Neural progenitor cell (in vitro differentiated cells): ENCODE measurements at regions not wholly inside any gene's neighbourhood (a gene's known extent, or its start where the extent isn't known, plus 50 kb on each side); places are given as distances from the start of the nearest gene placed in this dataset.
A peak's percentile ranks its signal among the peaks of the same experiment; 100 is the strongest.

Experiments used
- DNase-seq: peaks from one replicate; pipeline ENCODE4 v3.0.0-alpha.2; 2016; ENCODE audit warnings: low spot score
- H2AFZ ChIP-seq: fragments of 200-600 bp; sonication (generic); replicated peaks from 2 replicates; pipeline ENCODE4 v1.6.1; 2016; ENCODE audit warnings: antibody characterized with exemption
- H3F3A ChIP-seq: fragments of 200-600 bp; sonication (generic); 2 replicates; pipeline ENCODE4 v1.6.1; 2016; ENCODE audit warnings: antibody characterized with exemption, low read depth
- H3K27ac ChIP-seq: fragments of 200-600 bp; sonication (generic); 2 replicates; pipeline ENCODE4 v1.5.1; 2016; ENCODE audit warnings: mild to moderate bottlenecking
- H3K27me3 ChIP-seq: fragments of 200-600 bp; sonication (generic); 2 replicates; pipeline ENCODE4 v1.6.1; 2016; ENCODE audit warnings: mild to moderate bottlenecking, moderate library complexity
- H3K36me3 ChIP-seq: fragments of 200-600 bp; sonication (generic); 2 replicates; pipeline ENCODE4 v1.5.1; 2016
- H3K4me1 ChIP-seq: fragments of 200-600 bp; sonication (generic); 2 replicates; pipeline ENCODE4 v1.6.1; 2016; ENCODE audit warnings: mixed run types
- H3K4me2 ChIP-seq: fragments of 200-600 bp; sonication (generic); 2 replicates; pipeline ENCODE4 v1.6.1; 2016
- H3K4me3 ChIP-seq: fragments of 200-600 bp; sonication (generic); 2 replicates; pipeline ENCODE4 v1.5.1; 2016
- H3K79me2 ChIP-seq: fragments of 200-600 bp; sonication (generic); 2 replicates; pipeline ENCODE4 v1.6.1; 2016; ENCODE audit warnings: low read depth
- H3K9ac ChIP-seq: fragments of 200-600 bp; sonication (generic); 2 replicates; pipeline ENCODE4 v1.6.1; 2016
- H3K9me3 ChIP-seq: fragments of 200-600 bp; sonication (generic); 2 replicates; pipeline ENCODE4 v1.5.1; 2016; ENCODE audit warnings: low read depth
- H4K20me1 ChIP-seq: fragments of 200-600 bp; sonication (generic); 2 replicates; pipeline ENCODE4 v1.6.1; 2016; ENCODE audit warnings: low read depth
- H3K27ac Mint-ChIP-seq: 3 replicates; pipeline ENCODE4 v1.8.0; 2021; ENCODE audit warnings: mixed read lengths
- H3K27me3 Mint-ChIP-seq: 2 replicates; pipeline ENCODE4 v1.8.0; 2022; ENCODE audit warnings: low read depth, mild to moderate bottlenecking, inconsistent platforms, moderate library complexity, mixed read lengths; ENCODE audit not compliant: insufficient read depth
- H3K36me3 Mint-ChIP-seq: 3 replicates; pipeline ENCODE4 v1.8.0; 2021; ENCODE audit warnings: mixed read lengths
- H3K4me1 Mint-ChIP-seq: 3 replicates; pipeline ENCODE4 v1.8.0; 2021; ENCODE audit warnings: mixed read lengths
- H3K4me3 Mint-ChIP-seq: 3 replicates; pipeline ENCODE4 v1.8.0; 2021; ENCODE audit warnings: mild to moderate bottlenecking, moderate library complexity, mixed read lengths
- H3K9me3 Mint-ChIP-seq: 3 replicates; pipeline ENCODE4 v1.8.0; 2020; ENCODE audit warnings: mixed read lengths
- EZH2 ChIP-seq: fragments of 200-600 bp; sonication (generic); IDR thresholded peaks from 2 replicates; pipeline ENCODE4 v1.6.1; 2017; ENCODE audit warnings: antibody characterized with exemption, mild to moderate bottlenecking, moderate library complexity
- EZH2phosphoT487 ChIP-seq: fragments of 200-600 bp; sonication (generic); IDR thresholded peaks from 2 replicates; pipeline ENCODE4 v1.6.1; 2017; ENCODE audit warnings: antibody characterized with exemption
- TF ChIP-seq, protein P1 (sequence below): fragments of 200-600 bp; sonication (generic); IDR thresholded peaks from 2 replicates; pipeline ENCODE4 v1.5.1; 2017; ENCODE audit warnings: antibody characterized with exemption, mild to moderate bottlenecking

DNA sequence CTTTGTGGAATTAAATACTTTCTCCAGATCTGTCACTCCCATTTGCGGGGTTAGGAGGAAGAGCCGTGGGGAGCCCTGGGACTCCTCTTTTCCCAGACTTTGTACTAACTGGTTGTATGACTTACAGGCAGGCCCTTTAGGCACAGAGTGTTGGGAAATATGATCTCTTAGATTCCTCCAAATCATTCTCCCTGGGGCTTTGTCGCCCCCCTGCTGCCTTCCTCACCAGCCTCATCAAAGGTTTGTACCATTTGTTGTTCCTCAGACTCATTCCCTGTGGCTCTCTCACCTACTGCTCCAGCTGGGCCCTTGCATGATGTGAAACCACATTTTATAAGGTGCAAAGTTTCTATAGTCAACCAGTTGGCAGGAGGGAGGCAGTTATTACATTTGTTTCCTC is 56.4 kb downstream of the CRYGS start:
- Histone ChIP-seq H4K20me1 (no peaks in the 10 kb centered on the region), H3K4me2 (peak overlapping the region; percentile 23), H2AFZ (peak overlapping the region; percentile 85), H3K4me3 (no peak overlapping the region), H3K9ac (no peak overlapping the region), H3K36me3 (no peaks in the 10 kb centered on the region), H3K27ac (no peak overlapping the region), H3K4me1 (peaks cover 13% of the 10 kb centered on the region), H3F3A (no peaks in the 10 kb centered on the region), H3K9me3 (no peaks in the 10 kb centered on the region), H3K79me2 (no peaks in the 10 kb centered on the region), H3K27me3 (no peaks in the 10 kb centered on the region)
- H3K4me1 Mint-ChIP-seq, result peaks cover 30% of the 10 kb centered on the region
- no peak overlapping the region for H3K4me3 Mint-ChIP-seq
- H3K36me3 Mint-ChIP-seq, result no peaks in the 10 kb centered on the region
- H3K9me3 Mint-ChIP-seq, result peaks cover 2% of the 10 kb centered on the region
- H3K27me3 Mint-ChIP-seq, result peaks cover 4% of the 10 kb centered on the region
- TF ChIP-seq, protein P1, sequence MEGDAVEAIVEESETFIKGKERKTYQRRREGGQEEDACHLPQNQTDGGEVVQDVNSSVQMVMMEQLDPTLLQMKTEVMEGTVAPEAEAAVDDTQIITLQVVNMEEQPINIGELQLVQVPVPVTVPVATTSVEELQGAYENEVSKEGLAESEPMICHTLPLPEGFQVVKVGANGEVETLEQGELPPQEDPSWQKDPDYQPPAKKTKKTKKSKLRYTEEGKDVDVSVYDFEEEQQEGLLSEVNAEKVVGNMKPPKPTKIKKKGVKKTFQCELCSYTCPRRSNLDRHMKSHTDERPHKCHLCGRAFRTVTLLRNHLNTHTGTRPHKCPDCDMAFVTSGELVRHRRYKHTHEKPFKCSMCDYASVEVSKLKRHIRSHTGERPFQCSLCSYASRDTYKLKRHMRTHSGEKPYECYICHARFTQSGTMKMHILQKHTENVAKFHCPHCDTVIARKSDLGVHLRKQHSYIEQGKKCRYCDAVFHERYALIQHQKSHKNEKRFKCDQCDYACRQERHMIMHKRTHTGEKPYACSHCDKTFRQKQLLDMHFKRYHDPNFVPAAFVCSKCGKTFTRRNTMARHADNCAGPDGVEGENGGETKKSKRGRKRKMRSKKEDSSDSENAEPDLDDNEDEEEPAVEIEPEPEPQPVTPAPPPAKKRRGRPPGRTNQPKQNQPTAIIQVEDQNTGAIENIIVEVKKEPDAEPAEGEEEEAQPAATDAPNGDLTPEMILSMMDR, result peak; percentile 14
- TF ChIP-seq EZH2 (no peak), EZH2phosphoT487 (no peak)
- H3K27ac Mint-ChIP-seq, result peak overlapping the region; percentile 90
- peak; percentile 32 for DNase-seq

GRCh38 chr3:186487037-186487436 is 57.1 kb downstream of the CRYGS start:
- H3K9me3 ChIP-seq, result no peaks in the 10 kb centered on the region
- peaks cover 9% of the 10 kb centered on the region for H3K4me1 ChIP-seq
- peaks cover 2% of the 10 kb centered on the region for H3K9me3 Mint-ChIP-seq
- H3K36me3 ChIP-seq, result no peaks in the 10 kb centered on the region
- no peak overlapping the region for H3K27ac ChIP-seq
- no peak overlapping the region for H3K4me3 ChIP-seq
- no peaks in the 10 kb centered on the region for H3K36me3 Mint-ChIP-seq
- no peaks in the 10 kb centered on the region for H3F3A ChIP-seq
- H3K27ac Mint-ChIP-seq, result no peak overlapping the region
- H3K4me1 Mint-ChIP-seq, result peaks cover 23% of the 10 kb centered on the region
- no peak for TF ChIP-seq EZH2phosphoT487
- TF ChIP-seq EZH2, result no peak
- TF ChIP-seq, protein P1, result no peak
- H3K79me2 ChIP-seq, result no peaks in the 10 kb centered on the region
- H3K4me3 Mint-ChIP-seq, result no peak overlapping the region
- peaks cover 4% of the 10 kb centered on the region for H3K27me3 Mint-ChIP-seq
- H3K9ac ChIP-seq, result no peak overlapping the region
- no peak overlapping the region for H3K4me2 ChIP-seq
- no peak for DNase-seq
- no peaks in the 10 kb centered on the region for H3K27me3 ChIP-seq
- H4K20me1 ChIP-seq, result no peaks in the 10 kb centered on the region
- no peak overlapping the region for H2AFZ ChIP-seq

DNA sequence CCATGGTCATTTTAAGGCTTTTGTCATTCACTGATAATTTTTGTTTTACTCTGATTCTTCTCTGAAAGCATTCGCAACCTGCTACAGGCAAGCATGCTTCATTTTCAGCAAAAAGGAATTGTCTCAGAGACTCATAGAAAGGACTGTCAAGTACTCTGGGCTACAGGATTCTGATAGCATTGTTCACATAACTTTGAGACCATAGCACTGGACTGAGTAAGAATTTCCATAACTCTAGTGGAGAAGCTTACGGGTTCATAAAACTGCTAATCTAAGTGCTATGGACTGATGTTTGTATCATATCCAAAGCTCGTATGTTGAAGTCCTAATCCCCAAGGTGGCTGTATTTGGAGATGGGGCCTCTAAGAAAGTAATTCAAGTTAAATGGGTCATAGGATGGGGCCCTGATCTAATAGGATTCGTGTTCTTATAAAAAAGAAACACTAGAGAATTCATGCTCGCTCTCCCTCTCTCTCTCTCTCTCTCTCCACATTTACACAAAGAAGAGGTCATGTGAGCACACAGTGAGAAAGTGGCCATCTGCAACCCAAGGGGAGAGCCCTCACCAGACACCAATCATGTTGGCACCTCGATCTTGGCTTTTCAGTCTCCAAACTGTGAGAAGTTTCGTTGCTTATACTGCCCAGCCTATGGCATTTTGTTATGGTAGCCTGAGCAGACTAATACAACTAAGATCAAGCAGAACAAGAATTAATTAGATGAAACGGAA is 60.4 kb downstream of the CRYGS start:
- Histone ChIP-seq H3K36me3 (no peaks in the 10 kb centered on the region), H3K27me3 (no peaks in the 10 kb centered on the region), H2AFZ (peak overlapping the region; percentile 52), H3K4me2 (no peak overlapping the region), H3K4me3 (no peak overlapping the region), H4K20me1 (no peaks in the 10 kb centered on the region), H3K79me2 (no peaks in the 10 kb centered on the region), H3K27ac (no peak overlapping the region), H3K9me3 (no peaks in the 10 kb centered on the region), H3K4me1 (peaks cover 10% of the 10 kb centered on the region), H3F3A (no peaks in the 10 kb centered on the region), H3K9ac (no peak overlapping the region)
- Mint-ChIP-seq H3K36me3 (no peaks in the 10 kb centered on the region), H3K4me3 (no peak overlapping the region), H3K9me3 (no peaks in the 10 kb centered on the region), H3K27ac (no peak overlapping the region), H3K27me3 (no peaks in the 10 kb centered on the region), H3K4me1 (peaks cover 22% of the 10 kb centered on the region)
- TF ChIP-seq EZH2 (no peak), EZH2phosphoT487 (no peak)
- TF ChIP-seq, protein P1, result no peak
- DNase-seq, result no peak
